HG03354 (cell line): ENCODE measurements at regions not wholly inside any gene's neighbourhood (a gene's known extent, or its start where the extent isn't known, plus 50 kb on each side); places are given as distances from the start of the nearest gene placed in this dataset.
"Not testable (repeated sequence)": the region's sequence is repeated elsewhere in the genome, so short reads cannot be mapped to it uniquely, and the experiment has no call there.

Experiments used
- ATAC-seq: cut with Tn5 transposase; IDR thresholded peaks from one replicate; pipeline ENCODE4 v1.9.1; 2021; ENCODE audit warnings: mild to moderate bottlenecking; ENCODE audit not compliant: unreplicated experiment, poor library complexity, severe bottlenecking

GRCh38 chr21:7916329-7917303, 2604.8 kb upstream of the TPTE start:
- ATAC-seq, result no peak

DNA sequence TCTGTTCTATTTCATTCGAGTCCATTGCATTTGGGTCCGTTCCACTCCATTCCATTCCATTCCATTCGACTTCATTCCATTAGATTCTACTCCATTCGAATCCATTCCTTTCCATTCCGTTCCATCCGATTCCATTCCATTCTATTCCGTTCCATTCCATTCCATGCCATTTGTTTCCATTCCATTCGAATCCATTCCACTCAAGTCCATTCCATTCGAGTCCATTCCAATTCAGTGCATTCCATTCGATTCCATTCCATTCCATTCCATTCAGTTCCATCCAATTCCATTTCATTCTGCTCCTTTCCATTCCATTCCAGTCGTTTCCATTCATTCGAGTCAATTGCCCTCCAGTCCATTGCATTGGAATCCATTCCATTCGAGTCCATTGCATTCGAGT, 2603.7 kb upstream of the TPTE start:
- ATAC-seq, result no peak

GRCh38 chr21:7925918-7926582, 2595.3 kb upstream of the TPTE start:
- peak; percentile 72 for ATAC-seq

- ATAC-seq, result not testable (repeated sequence)
Measured at GRCh38 chr21:7928528-7928927, 2592.9 kb upstream of the TPTE start.

DNA sequence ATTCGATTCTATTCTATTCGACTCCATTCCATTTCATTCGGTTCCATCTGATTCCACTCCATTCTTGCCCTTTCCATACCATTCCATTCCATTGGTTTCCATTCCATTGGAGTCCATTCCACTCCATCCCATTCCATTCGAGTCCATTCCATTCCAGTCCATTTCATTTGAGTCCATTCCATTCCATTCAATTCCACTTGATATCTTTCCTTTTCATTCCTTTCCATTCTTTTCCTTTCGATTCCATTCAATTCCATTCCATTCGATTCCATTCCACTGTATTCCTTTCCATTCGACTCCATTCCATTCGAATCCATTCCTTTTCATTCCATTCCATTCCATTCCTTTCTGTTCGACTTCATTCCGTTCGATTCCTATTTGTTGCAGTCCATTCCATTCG, 2591.8 kb upstream of the TPTE start:
- not testable (repeated sequence) for ATAC-seq

DNA sequence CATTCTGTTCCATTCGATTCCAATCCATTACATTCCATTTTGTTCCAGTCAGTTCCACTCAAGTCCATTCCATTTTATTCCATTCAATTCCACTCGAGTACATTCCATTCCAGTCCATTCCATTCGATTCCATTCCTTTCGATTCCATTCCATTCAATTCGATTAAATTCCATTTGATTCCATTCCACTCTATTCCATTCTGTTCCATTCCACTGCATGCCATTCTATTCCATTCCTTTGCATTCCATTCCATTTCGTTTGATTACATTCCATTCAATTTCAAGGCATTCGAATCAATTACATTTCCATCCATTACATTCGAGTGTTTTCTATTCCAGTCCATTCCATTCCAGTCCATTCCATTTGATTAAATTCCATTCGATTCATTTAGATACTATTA, 2590.9 kb upstream of the TPTE start:
- ATAC-seq, result not testable (repeated sequence)

GRCh38 chr21:7932113-7932512, 2589.3 kb upstream of the TPTE start:
- not testable (repeated sequence) for ATAC-seq

- not testable (repeated sequence) for ATAC-seq
Measured at GRCh38 chr21:7932834-7933233, 2588.5 kb upstream of the TPTE start.

DNA sequence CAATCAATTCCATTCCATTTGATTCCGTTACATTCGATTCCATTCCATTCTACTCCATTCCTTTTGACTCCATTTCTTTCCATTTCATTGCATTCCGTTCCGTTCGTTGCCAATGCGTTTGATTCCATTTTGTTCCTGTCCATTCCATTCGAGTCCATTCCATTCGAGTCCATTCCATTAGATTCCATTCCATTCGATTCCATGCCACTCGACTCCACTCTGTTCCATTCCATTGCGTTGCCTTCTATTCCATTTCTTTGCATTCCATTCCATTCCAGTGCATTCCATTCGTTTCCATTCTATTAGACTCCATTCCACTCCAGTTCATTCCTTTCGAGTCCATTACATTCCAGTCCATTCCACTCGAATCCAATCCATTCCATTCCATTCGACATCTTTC, 2587.5 kb upstream of the TPTE start:
- ATAC-seq, result no peak

DNA sequence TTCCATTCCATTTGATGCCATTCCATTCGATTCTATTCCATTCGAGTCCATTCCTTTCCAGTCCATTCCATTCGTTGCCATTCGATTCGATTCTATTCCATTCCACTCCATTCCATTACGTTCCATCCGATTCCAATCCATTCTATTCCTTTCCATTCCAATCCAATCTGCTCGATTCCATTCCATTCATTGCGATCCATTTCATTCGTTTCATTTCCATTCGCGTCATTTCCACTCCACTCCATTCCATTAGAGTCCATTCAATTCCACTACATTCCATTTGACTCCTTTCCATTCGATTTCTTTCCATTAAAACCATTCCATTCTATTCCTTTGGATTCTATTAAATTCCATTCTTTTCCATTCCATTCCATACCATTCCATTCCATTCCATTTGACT, 2584.1 kb upstream of the TPTE start:
- not testable (repeated sequence) for ATAC-seq

DNA sequence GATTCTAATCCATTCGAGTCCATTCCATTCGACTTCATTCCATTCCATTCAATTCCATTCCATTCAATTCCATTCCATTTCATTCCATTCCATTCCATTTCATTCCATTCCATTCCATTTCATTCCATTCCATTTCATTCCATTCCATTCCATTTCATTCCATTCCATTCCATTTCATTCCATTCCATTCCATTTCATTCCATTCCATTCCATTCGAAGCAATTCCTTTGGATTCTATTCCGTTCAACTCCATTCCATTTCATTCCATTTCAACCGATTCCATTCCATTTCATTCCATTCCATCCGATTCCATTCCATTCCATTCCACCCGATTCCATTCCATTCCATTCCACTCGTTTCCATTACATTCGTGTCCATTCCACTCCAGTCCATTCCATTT, 2583.2 kb upstream of the TPTE start:
- ATAC-seq, result not testable (repeated sequence)

GRCh38 chr21:7941432-7941831, 2580.0 kb upstream of the TPTE start:
- not testable (repeated sequence) for ATAC-seq

DNA sequence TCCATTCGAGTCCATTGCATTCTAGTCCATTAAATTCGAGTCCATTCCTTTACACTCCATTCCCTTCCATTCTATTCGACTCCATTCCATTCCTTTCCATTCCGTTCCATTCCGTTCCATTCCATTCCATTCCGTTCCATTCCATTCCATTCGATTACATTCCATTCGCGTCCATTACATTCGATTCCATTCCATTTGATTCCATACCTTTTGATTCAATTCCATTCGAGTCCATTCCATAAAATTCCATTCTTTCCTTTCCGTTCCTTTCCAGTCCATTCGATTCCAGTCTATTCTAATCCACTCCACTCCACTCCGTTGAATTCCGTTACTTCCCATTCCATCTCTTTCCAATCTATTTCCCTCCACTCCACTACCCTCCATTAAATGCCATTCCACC, 2579.2 kb upstream of the TPTE start:
- ATAC-seq, result not testable (repeated sequence)

GRCh38 chr21:7943534-7943933, 2577.8 kb upstream of the TPTE start:
- ATAC-seq, result not testable (repeated sequence)

DNA sequence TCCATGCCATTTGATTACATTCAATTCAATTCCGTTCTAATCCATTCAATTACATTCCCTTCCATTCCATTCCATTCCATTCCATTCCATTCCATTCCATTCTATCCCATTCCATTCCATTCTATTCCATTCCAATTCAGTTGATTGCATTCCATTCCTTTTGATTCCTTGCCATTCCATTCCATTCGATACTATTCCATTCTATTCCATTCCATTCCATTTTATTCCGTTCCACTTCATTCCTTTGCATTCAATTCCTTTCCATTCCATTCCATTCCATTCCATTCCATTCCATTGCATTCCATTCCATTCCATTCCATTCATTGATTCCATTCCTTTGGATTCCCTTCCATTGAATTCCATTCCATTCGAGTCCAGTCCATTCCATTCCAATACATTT, 2574.0 kb upstream of the TPTE start:
- no peak for ATAC-seq

DNA sequence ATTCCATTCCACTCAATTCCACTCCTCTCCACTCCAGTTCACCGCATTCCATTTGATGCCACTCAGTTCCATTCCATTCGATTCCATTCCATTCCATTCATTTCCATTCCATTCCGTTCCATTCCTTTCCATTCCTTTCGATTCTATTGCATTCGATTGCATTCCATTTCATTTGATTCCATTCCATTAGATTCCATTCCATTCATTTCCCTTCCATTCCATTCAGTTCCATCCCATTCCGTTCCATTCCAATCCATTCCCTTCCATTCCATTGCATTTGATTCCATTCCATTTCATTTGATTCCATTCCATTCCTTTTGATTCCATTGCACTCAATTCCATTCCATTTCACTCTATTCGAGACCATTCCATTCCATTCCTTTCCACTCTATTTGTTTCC, 2572.7 kb upstream of the TPTE start:
- ATAC-seq, result not testable (repeated sequence)

DNA sequence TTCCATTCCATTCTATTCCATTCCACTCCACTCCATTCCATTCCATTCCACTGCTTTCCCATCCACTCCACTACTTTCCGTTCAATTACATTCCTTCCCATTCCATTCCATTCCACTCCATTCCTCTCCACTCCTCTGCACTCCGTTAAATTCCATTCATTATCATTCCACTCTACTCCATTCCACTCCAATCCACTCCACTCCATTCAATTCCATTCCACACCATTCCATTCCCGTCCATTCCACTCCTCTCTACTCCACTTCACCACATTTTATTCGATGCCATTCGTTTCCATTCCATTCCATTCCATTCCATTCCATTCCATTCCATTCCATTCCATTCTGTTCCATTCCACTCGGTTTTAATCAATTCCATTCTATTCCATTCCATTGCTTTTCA, 2571.5 kb upstream of the TPTE start:
- ATAC-seq, result not testable (repeated sequence)

- no peak for ATAC-seq
Measured at GRCh38 chr21:7951854-7952519, 2569.4 kb upstream of the TPTE start.

DNA sequence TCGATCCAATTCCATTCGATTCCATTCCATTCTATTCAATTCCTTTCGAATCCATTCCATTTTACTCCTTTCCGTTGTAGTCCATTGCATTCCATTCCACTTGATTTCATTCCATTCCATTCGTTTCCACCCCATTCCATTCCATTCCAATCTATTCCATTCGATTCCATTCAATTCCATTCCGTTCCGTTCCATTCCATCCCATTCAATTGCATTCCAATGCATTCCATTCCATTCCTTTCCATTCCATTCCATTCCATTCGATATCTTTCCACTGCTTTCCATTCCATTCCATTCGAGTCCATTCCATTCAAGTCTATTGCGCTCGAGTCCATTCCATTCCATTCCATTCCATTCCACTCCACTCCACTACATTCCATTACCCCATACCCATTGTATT, 2568.7 kb upstream of the TPTE start:
- ATAC-seq, result no peak

DNA sequence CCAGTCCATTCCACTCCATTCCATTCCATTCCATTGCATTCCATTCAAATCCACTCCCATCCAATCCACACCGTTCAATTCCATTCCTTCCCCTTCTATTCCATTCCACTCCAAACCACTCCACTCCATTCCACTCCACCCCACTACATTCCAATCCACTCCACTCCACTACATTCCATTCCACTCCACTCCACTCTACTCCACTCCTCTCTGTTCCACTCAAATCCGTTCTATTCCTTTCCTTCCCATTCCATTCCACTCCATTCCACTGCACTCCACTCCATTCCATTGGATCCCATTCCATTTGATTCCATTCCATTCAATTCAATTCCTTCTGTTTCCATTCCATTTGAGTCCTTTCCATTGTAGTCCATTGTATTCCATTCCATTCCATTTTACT, 2568.3 kb upstream of the TPTE start:
- ATAC-seq, result no peak
